ENCODE measurements at regions not wholly inside any gene's neighbourhood (a gene's known extent, or its start where the extent isn't known, plus 50 kb on each side); places are given as distances from the start of the nearest gene placed in this dataset.

- no peak for TF ChIP-seq CTCF (IDR thresholded peaks at IDR 0.05; ENCODE audit: insufficient read depth in 1 of 2, low read depth in 1 of 2, low read length in 1 of 2, severe bottlenecking in 1 of 2, unreplicated experiment in 1 of 2)
- Mint-ChIP-seq H3K36me3 (ENCODE audit: insufficient read depth, unreplicated experiment) (no peaks in the 10 kb centered on the region), H3K27ac (ENCODE audit: unreplicated experiment) (no peak overlapping the region), H3K4me1 (ENCODE audit: low read depth, unreplicated experiment) (no peaks in the 10 kb centered on the region), H3K27me3 (ENCODE audit: insufficient read depth, unreplicated experiment) (peaks cover 10% of the 10 kb centered on the region), H3K9me3 (ENCODE audit: unreplicated experiment) (no peaks in the 10 kb centered on the region), H3K4me3 (ENCODE audit: unreplicated experiment) (no peak overlapping the region)
- BruUV-seq (replicated peaks), result no TSS peak
- no peak for DNase-seq
- H3K4me1 ChIP-seq, result no peaks in the 10 kb centered on the region
- CTCF ChIA-PET, result no interaction called here
- POLR2A ChIA-PET, result no interaction called here
- no peaks in the 10 kb centered on the region for H3K27me3 ChIP-seq (replicated peaks; ENCODE audit: control insufficient read depth, insufficient read depth, low read length)
- H3K4me3 ChIP-seq (ENCODE audit: low read depth, low read length), result no peak overlapping the region
- no peaks in the 10 kb centered on the region for H3K36me3 ChIP-seq (ENCODE audit: control insufficient read depth, insufficient read depth, low read length)
- intact Hi-C loops (cut with micrococcal nuclease; ENCODE audit: unreplicated experiment), result no loop called here
- no peaks in the 10 kb centered on the region for H3K9me3 ChIP-seq
Measured at GRCh38 chr2:36031471-36031870, 324.1 kb upstream of the CRIM1 start.

GRCh38 chr2:36027616-36028015 is 328.0 kb upstream of the CRIM1 start:
- H3K27me3 Mint-ChIP-seq (ENCODE audit: insufficient read depth, unreplicated experiment), result peaks cover 4% of the 10 kb centered on the region
- POLR2A ChIA-PET, result no interaction called here
- BruUV-seq (replicated peaks), result no TSS peak
- intact Hi-C loops (cut with micrococcal nuclease; ENCODE audit: unreplicated experiment), result no loop called here
- Histone ChIP-seq H3K36me3 (ENCODE audit: control insufficient read depth, insufficient read depth, low read length) (no peaks in the 10 kb centered on the region), H3K4me3 (ENCODE audit: low read depth, low read length) (no peak overlapping the region), H3K27me3 (replicated peaks; ENCODE audit: control insufficient read depth, insufficient read depth, low read length) (no peaks in the 10 kb centered on the region), H3K9me3 (no peaks in the 10 kb centered on the region), H3K4me1 (no peaks in the 10 kb centered on the region)
- H3K4me1 Mint-ChIP-seq (ENCODE audit: low read depth, unreplicated experiment), result no peaks in the 10 kb centered on the region
- DNase-seq, result no peak
- CTCF ChIA-PET, result no interaction called here
- H3K9me3 Mint-ChIP-seq (ENCODE audit: unreplicated experiment), result no peaks in the 10 kb centered on the region
- H3K4me3 Mint-ChIP-seq (ENCODE audit: unreplicated experiment), result no peak overlapping the region
- no peaks in the 10 kb centered on the region for H3K36me3 Mint-ChIP-seq (ENCODE audit: insufficient read depth, unreplicated experiment)
- TF ChIP-seq CTCF (IDR thresholded peaks at IDR 0.05; ENCODE audit: insufficient read depth in 1 of 2, low read depth in 1 of 2, low read length in 1 of 2, severe bottlenecking in 1 of 2, unreplicated experiment in 1 of 2), result no peak
- no peak overlapping the region for H3K27ac Mint-ChIP-seq (ENCODE audit: unreplicated experiment)

- H3K4me1 ChIP-seq, result no peaks in the 10 kb centered on the region
- TF ChIP-seq CTCF (IDR thresholded peaks at IDR 0.05; ENCODE audit: insufficient read depth in 1 of 2, low read depth in 1 of 2, low read length in 1 of 2, severe bottlenecking in 1 of 2, unreplicated experiment in 1 of 2), result no peak
- POLR2A ChIA-PET, result no interaction called here
- H3K9me3 Mint-ChIP-seq (ENCODE audit: unreplicated experiment), result no peaks in the 10 kb centered on the region
- no peaks in the 10 kb centered on the region for H3K36me3 ChIP-seq (ENCODE audit: control insufficient read depth, insufficient read depth, low read length)
- H3K9me3 ChIP-seq, result no peaks in the 10 kb centered on the region
- H3K27me3 ChIP-seq (replicated peaks; ENCODE audit: control insufficient read depth, insufficient read depth, low read length), result no peaks in the 10 kb centered on the region
- H3K36me3 Mint-ChIP-seq (ENCODE audit: insufficient read depth, unreplicated experiment), result no peaks in the 10 kb centered on the region
- no peak overlapping the region for H3K4me3 Mint-ChIP-seq (ENCODE audit: unreplicated experiment)
- CTCF ChIA-PET, result no interaction called here
- DNase-seq, result no peak
- BruUV-seq (replicated peaks), result no TSS peak
- H3K27ac Mint-ChIP-seq (ENCODE audit: unreplicated experiment), result no peak overlapping the region
- no peaks in the 10 kb centered on the region for H3K4me1 Mint-ChIP-seq (ENCODE audit: low read depth, unreplicated experiment)
- intact Hi-C loops (cut with micrococcal nuclease; ENCODE audit: unreplicated experiment), result no loop called here
- H3K4me3 ChIP-seq (ENCODE audit: low read depth, low read length), result no peak overlapping the region
- H3K27me3 Mint-ChIP-seq (ENCODE audit: insufficient read depth, unreplicated experiment), result peaks cover 12% of the 10 kb centered on the region
Measured at GRCh38 chr2:36013064-36013463, 342.5 kb upstream of the CRIM1 start.

Data from Caco-2 (cell line).